ENCODE measurements at regions not wholly inside any gene's neighbourhood (a gene's known extent, or its start where the extent isn't known, plus 50 kb on each side); places are given as distances from the start of the nearest gene placed in this dataset.

DNA sequence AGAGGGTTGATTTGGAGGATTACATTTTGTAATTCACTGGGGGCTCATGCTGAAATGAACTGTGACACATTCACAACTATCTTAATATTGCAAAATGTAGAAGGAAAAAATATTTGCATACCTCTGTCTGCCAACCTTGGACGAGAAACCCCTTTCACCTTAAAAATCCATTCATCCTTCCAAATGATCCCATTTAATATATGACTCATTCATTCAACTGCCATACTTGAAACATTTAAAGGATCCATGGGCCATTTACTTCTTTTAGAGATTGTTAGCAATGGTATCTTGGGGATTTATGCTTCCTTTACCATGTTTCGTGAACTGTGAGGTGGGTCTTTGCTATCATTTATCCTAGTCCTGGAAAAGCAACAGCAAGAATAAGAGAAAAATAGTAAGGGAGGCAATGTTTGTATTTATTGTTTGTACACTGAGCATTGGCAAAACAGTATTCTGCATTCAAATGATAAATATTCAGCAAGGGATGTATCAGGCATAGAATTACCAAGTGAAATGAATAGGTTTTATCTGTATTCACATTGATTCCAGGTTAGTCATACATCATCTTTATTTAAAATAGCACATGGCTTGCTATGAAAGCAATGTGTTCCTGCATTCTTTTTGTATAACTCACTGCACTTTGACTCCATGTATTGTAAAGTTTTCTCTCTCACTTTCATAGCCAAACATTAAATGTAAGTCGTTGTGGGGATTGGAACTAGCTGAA lies 378.1 kb downstream of the NSUN3 start:
- TF ChIP-seq, protein P1, sequence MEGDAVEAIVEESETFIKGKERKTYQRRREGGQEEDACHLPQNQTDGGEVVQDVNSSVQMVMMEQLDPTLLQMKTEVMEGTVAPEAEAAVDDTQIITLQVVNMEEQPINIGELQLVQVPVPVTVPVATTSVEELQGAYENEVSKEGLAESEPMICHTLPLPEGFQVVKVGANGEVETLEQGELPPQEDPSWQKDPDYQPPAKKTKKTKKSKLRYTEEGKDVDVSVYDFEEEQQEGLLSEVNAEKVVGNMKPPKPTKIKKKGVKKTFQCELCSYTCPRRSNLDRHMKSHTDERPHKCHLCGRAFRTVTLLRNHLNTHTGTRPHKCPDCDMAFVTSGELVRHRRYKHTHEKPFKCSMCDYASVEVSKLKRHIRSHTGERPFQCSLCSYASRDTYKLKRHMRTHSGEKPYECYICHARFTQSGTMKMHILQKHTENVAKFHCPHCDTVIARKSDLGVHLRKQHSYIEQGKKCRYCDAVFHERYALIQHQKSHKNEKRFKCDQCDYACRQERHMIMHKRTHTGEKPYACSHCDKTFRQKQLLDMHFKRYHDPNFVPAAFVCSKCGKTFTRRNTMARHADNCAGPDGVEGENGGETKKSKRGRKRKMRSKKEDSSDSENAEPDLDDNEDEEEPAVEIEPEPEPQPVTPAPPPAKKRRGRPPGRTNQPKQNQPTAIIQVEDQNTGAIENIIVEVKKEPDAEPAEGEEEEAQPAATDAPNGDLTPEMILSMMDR (IDR thresholded peaks at IDR 0.05), result no peak
- TF ChIP-seq POLR2A (IDR thresholded peaks at IDR 0.05), result no peak
